ENCODE measurements at regions not wholly inside any gene's neighbourhood (a gene's known extent, or its start where the extent isn't known, plus 50 kb on each side); places are given as distances from the start of the nearest gene placed in this dataset.
A peak's percentile ranks its signal among the peaks of the same experiment; 100 is the strongest.

DNA sequence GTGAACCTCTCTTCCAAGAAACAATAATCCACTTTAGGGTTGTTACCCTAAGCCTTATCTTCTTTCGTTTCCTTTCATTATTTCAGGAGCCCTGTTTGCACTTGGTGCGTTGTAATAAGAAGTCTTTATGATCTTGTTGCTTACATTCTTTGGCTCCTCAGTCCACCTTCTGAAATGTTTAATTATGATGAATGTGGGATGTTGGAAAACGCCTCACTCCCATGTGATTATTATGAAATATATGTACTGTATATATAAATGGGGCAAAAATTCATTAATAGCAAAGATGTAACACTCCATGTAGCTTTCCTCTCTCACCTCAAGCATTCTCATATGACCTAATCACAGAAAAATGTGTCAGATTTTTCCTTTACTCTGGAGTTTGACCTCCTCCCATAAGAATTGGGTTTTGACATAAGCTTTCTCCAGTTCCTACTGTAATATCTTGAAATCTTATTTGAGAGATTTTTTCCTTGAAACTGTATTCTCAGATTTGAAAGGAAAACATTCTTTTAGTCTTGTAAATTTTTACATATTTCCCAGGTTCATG is 397.2 kb upstream of the FANCL start:
- Mint-ChIP-seq H3K36me3 (ENCODE audit: low read depth) (no peaks in the 10 kb centered on the region), H3K9me3 (no peaks in the 10 kb centered on the region), H3K4me1 (ENCODE audit: low read depth) (no peaks in the 10 kb centered on the region), H3K4me3 (no peak overlapping the region), H3K27ac (no peak overlapping the region), H3K27me3 (no peaks in the 10 kb centered on the region)

- no peak overlapping the region for H3K27ac Mint-ChIP-seq
- H3K4me1 Mint-ChIP-seq (ENCODE audit: low read depth) = no peaks in the 10 kb centered on the region
- H3K27me3 Mint-ChIP-seq = no peaks in the 10 kb centered on the region
- H3K36me3 Mint-ChIP-seq (ENCODE audit: low read depth) = no peaks in the 10 kb centered on the region
- H3K4me3 Mint-ChIP-seq = no peak overlapping the region
- H3K9me3 Mint-ChIP-seq = no peaks in the 10 kb centered on the region
These were observed 395.7 kb upstream of the FANCL start for GRCh38 chr2:58636872-58637271.

DNA sequence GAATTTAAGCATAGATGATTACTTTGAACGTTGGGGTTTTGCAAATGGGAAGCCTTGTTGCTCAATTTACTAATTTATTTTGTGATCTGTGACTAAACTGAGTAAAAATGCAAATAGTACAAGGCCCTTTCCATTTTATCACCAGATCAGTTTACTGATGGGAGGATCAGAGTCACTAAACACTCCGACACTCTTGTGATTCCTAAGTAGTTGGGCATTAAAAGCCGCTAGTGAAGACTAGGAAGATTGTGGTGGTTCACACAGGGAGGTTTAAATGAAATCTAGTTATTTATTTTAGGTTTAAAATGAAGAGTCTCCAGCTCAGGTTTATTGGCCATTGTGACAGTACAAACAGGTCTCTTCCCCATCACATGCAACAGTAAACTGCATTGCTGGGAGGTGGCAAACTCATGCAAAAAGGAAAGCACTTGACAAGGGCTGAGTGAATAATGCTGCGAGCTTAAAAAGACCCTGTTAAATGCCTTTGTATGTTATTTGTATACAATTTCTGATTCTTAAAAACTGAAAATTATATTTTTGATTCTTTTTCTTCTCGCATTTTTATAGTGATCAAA is 394.8 kb upstream of the FANCL start:
- Mint-ChIP-seq H3K27me3 (no peaks in the 10 kb centered on the region), H3K9me3 (no peaks in the 10 kb centered on the region)

DNA sequence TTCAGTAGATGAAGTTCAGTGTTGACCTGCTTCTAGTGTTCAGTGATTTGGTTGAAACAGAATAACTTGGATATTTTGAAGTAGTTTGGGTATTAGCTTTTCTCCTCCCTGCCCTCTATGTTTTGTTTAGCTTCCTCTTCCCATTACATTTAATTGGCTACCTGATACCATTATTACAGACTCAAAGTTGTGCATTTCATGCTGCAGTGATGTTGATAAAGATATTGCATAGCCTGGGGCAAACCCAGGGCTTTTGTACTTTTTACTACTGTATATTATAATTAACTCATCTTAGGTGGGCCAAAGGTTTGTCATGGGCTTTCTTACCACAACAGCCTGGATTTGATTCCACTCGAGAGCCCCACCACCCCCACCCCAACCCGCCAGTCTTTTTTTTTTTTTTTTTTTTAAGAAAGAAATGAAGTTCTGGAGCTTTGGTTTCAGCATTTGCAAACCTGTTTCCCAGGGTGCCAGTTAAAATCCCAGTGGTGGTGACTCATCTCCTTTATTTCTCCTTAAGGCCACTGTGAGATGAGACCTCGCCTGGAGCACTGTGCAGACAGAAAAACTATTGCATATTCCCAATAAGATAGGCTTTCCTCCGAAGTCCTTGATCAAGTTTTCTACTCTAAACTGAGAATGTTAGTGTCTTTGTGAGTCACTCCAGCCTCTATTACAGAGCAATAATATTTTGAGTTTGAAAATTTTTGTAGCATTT is 393.7 kb upstream of the FANCL start:
- no peaks in the 10 kb centered on the region for H3K4me1 Mint-ChIP-seq (ENCODE audit: low read depth)
- no peak overlapping the region for H3K27ac Mint-ChIP-seq
- H3K9me3 Mint-ChIP-seq = no peaks in the 10 kb centered on the region
- no peaks in the 10 kb centered on the region for H3K36me3 Mint-ChIP-seq (ENCODE audit: low read depth)
- H3K4me3 Mint-ChIP-seq = no peak overlapping the region
- H3K27me3 Mint-ChIP-seq = no peaks in the 10 kb centered on the region

More for the DNA sequence above, 394.8 kb upstream of the FANCL start:
- Mint-ChIP-seq H3K36me3 (ENCODE audit: low read depth) (no peaks in the 10 kb centered on the region), H3K4me1 (ENCODE audit: low read depth) (no peaks in the 10 kb centered on the region), H3K4me3 (no peak overlapping the region), H3K27ac (no peak overlapping the region)

GRCh38 chr2:58633613-58634365 is 392.7 kb upstream of the FANCL start:
- H3K27ac Mint-ChIP-seq = no peak overlapping the region
- H3K27me3 Mint-ChIP-seq = no peaks in the 10 kb centered on the region
- H3K4me3 Mint-ChIP-seq = no peak overlapping the region
- no peaks in the 10 kb centered on the region for H3K9me3 Mint-ChIP-seq
- H3K36me3 Mint-ChIP-seq (ENCODE audit: low read depth) = no peaks in the 10 kb centered on the region
- no peaks in the 10 kb centered on the region for H3K4me1 Mint-ChIP-seq (ENCODE audit: low read depth)

- no peaks in the 10 kb centered on the region for H3K27me3 Mint-ChIP-seq
- no peaks in the 10 kb centered on the region for H3K9me3 Mint-ChIP-seq
- no peaks in the 10 kb centered on the region for H3K36me3 Mint-ChIP-seq (ENCODE audit: low read depth)
- no peak overlapping the region for H3K4me3 Mint-ChIP-seq
- no peak overlapping the region for H3K27ac Mint-ChIP-seq
- no peaks in the 10 kb centered on the region for H3K4me1 Mint-ChIP-seq (ENCODE audit: low read depth)
These were observed 390.9 kb upstream of the FANCL start for GRCh38 chr2:58631986-58632385.

DNA sequence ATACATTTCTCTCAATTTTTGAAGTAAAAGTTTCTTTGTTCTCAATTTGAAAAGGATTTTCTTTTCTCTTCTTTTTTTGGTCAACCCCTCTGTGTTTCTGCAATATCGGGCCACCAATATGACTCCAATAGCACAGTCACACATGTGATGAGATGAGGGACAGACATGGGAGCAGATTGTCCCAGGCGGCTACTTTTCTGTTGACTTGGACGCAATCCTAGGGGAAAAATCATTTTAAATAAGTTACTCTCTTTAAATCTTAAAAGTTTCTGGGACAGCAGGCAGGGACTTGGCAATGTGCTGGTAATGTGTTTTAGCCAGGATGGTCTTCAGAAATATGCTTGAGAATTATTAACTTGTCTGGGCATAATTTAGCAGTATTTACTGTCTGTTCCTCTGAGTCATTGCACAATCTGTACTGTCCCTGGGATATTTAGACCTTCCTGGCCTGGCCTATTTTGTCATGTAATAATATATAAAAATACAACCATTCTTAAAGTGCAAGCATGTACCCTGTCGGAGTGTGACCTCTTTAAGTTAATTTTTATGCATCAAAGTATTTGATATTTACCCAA is 388.5 kb upstream of the FANCL start:
- Mint-ChIP-seq H3K9me3 (peaks cover 4% of the 10 kb centered on the region), H3K36me3 (ENCODE audit: low read depth) (no peaks in the 10 kb centered on the region), H3K4me3 (no peak overlapping the region), H3K27ac (peak overlapping the region; percentile 4), H3K4me1 (ENCODE audit: low read depth) (no peaks in the 10 kb centered on the region), H3K27me3 (no peaks in the 10 kb centered on the region)

DNA sequence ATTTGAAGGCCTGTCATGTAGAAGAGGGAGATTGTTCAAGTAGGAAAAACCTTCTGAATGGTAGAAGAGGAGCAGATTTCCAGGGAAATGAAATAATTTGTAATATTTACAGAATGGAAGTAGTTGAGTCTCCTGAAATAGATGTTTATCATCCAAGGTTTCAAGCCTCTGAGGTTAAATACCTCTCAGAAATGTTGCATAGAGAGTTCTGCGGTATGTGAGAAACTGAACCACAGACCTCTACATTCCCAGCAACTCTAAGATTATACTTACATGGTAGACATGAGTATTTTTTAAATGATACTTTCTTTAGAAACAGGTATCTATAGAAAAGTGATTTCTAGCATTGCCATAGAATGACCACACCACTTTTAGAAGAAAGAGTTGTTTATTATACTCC is 379.8 kb upstream of the FANCL start:
- H3K9me3 Mint-ChIP-seq = peaks cover 4% of the 10 kb centered on the region
- no peak overlapping the region for H3K4me3 Mint-ChIP-seq
- H3K4me1 Mint-ChIP-seq (ENCODE audit: low read depth) = no peaks in the 10 kb centered on the region
- H3K27ac Mint-ChIP-seq = no peak overlapping the region
- H3K27me3 Mint-ChIP-seq = peaks cover 4% of the 10 kb centered on the region
- H3K36me3 Mint-ChIP-seq (ENCODE audit: low read depth) = no peaks in the 10 kb centered on the region

- H3K9me3 Mint-ChIP-seq = no peaks in the 10 kb centered on the region
These were observed 379.0 kb upstream of the FANCL start for GRCh38 chr2:58620093-58620492.

DNA sequence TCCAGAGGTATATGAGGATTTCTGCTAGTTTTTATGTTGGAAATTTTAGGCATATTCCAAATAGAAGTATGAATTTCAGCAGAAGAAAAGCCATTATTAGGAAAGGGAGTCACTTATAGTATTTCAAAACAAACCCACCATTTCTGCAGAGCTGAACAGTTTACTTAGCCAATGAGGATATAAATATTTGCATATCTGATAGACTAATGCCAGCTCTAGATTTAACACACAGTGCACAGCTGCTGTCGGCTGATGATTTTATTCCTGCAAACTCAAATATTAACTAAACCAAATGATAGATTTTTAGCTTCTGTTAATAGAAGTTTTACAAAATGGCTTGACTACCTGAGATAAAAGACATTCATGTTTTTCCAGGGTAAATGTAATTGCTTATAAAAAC is 375.8 kb upstream of the FANCL start:
- Mint-ChIP-seq H3K27me3 (peaks cover 8% of the 10 kb centered on the region), H3K36me3 (ENCODE audit: low read depth) (no peaks in the 10 kb centered on the region), H3K4me3 (no peak overlapping the region), H3K4me1 (ENCODE audit: low read depth) (peaks cover 7% of the 10 kb centered on the region), H3K9me3 (no peaks in the 10 kb centered on the region), H3K27ac (no peak overlapping the region)

More at GRCh38 chr2:58620093-58620492, 379.0 kb upstream of the FANCL start:
- H3K36me3 Mint-ChIP-seq (ENCODE audit: low read depth) = no peaks in the 10 kb centered on the region
- no peak overlapping the region for H3K4me3 Mint-ChIP-seq
- peaks cover 8% of the 10 kb centered on the region for H3K27me3 Mint-ChIP-seq
- H3K4me1 Mint-ChIP-seq (ENCODE audit: low read depth) = no peaks in the 10 kb centered on the region
- no peak overlapping the region for H3K27ac Mint-ChIP-seq

GRCh38 chr2:58614219-58614618 is 373.1 kb upstream of the FANCL start:
- peaks cover 7% of the 10 kb centered on the region for H3K4me1 Mint-ChIP-seq (ENCODE audit: low read depth)
- H3K27ac Mint-ChIP-seq = no peak overlapping the region
- H3K4me3 Mint-ChIP-seq = no peak overlapping the region
- H3K9me3 Mint-ChIP-seq = no peaks in the 10 kb centered on the region
- peaks cover 4% of the 10 kb centered on the region for H3K27me3 Mint-ChIP-seq
- no peaks in the 10 kb centered on the region for H3K36me3 Mint-ChIP-seq (ENCODE audit: low read depth)

GRCh38 chr2:58612973-58613372 is 371.8 kb upstream of the FANCL start:
- H3K36me3 Mint-ChIP-seq (ENCODE audit: low read depth) = no peaks in the 10 kb centered on the region
- H3K27me3 Mint-ChIP-seq = peaks cover 9% of the 10 kb centered on the region
- no peak overlapping the region for H3K27ac Mint-ChIP-seq
- no peak overlapping the region for H3K4me3 Mint-ChIP-seq
- H3K4me1 Mint-ChIP-seq (ENCODE audit: low read depth) = peaks cover 7% of the 10 kb centered on the region
- no peaks in the 10 kb centered on the region for H3K9me3 Mint-ChIP-seq

- no peaks in the 10 kb centered on the region for H3K9me3 Mint-ChIP-seq
- no peak overlapping the region for H3K4me3 Mint-ChIP-seq
- peaks cover 5% of the 10 kb centered on the region for H3K27me3 Mint-ChIP-seq
- H3K36me3 Mint-ChIP-seq (ENCODE audit: low read depth) = no peaks in the 10 kb centered on the region
- peaks cover 6% of the 10 kb centered on the region for H3K4me1 Mint-ChIP-seq (ENCODE audit: low read depth)
- no peak overlapping the region for H3K27ac Mint-ChIP-seq
These were observed 368.2 kb upstream of the FANCL start for GRCh38 chr2:58609326-58609725.

DNA sequence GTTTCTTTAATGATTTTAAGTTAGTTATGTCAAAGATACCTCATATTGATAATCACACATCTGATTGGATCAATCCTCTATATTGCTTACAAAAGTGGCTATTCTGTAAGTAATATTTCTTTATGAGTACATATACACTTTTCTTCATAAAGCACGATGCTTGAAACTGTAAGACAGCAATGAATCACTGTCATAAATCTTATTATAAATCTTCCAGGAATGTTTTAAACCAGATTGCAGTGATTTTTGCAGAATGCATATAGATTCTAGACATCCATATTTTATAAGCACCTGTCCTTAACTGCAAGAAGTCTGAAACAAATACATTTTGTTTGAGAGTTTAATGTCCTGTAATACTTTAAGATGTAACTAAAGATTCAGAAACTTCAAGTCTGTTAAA is 367.0 kb upstream of the FANCL start:
- Mint-ChIP-seq H3K9me3 (no peaks in the 10 kb centered on the region), H3K4me3 (no peak overlapping the region), H3K27me3 (peaks cover 5% of the 10 kb centered on the region), H3K36me3 (ENCODE audit: low read depth) (no peaks in the 10 kb centered on the region), H3K27ac (no peak overlapping the region), H3K4me1 (ENCODE audit: low read depth) (no peaks in the 10 kb centered on the region)

- Mint-ChIP-seq H3K9me3 (no peaks in the 10 kb centered on the region), H3K4me3 (no peak overlapping the region), H3K36me3 (ENCODE audit: low read depth) (no peaks in the 10 kb centered on the region), H3K27me3 (peaks cover 5% of the 10 kb centered on the region), H3K27ac (no peak overlapping the region), H3K4me1 (ENCODE audit: low read depth) (no peaks in the 10 kb centered on the region)
These were observed 366.3 kb upstream of the FANCL start for GRCh38 chr2:58607448-58607847.
